HepG2 (cell line): ENCODE measurements at regions not wholly inside any gene's neighbourhood (a gene's known extent, or its start where the extent isn't known, plus 50 kb on each side); places are given as distances from the start of the nearest gene placed in this dataset.

ENCODE experiments used
- ATAC-seq: fragments of 200-7000 bp; cut with Tn5 transposase; 3 replicates; pipeline ENCODE4 v1.9.1; 2020; ENCODE audit warnings: mild to moderate bottlenecking, moderate library complexity
- BruUV-seq: library from RNA; stranded (reverse); fragments of 400-500 nt; replicated peaks from 2 replicates; lab custom pipeline; 2021; lab: Mats Ljungman, UMichigan
- CTCF ChIA-PET: fragments of 300-600 bp; formaldehyde crosslinking; extraction: SDS; loops from one replicate; lab custom pipeline; 2021; ENCODE audit warnings: low total read pairs, inconsistent platforms, low intra/inter-chr PET ratio; lab: Yijun Ruan, JAX
- POLR2A ChIA-PET: fragments of 350-600 bp; sonication (Branson Sonifier 250); formaldehyde crosslinking; loops from one replicate; lab custom pipeline; 2020; ENCODE audit warnings: antibody characterized with exemption, inconsistent platforms; lab: Yijun Ruan, JAX
- DNase-seq: peaks from one replicate; pipeline ENCODE4 v3.0.0-alpha.2; 2015; ENCODE audit warnings: low spot score
- FAIRE-seq: peaks from 3 replicates; lab custom pipeline; 2011; peaks lifted over from hg19 to GRCh38; lab: Jason Lieb, UNC
- H2AFZ ChIP-seq: one replicate; pipeline ENCODE4 v1.6.1; 2011; ENCODE audit warnings: low read length, inconsistent platforms
- H3K27ac ChIP-seq: fragments of 300-600 bp; 3 replicates; pipeline ENCODE4 v1.8.0; 2011; ENCODE audit warnings: mixed run types, mild to moderate bottlenecking, mixed read lengths, low read length, inconsistent platforms; ENCODE audit not compliant: insufficient read depth; ENCODE audit errors: extremely low read length
- H3K27me3 ChIP-seq, 2 experiments: fragments of 200-600 bp in 1 of 2; 2 replicates in 1 of 2; 3 replicates in 1 of 2; pipeline versions ENCODE4 v1.6.0 to v1.8.0; 2011; ENCODE audit warnings: low read length in 2 of 2, mild to moderate bottlenecking in 2 of 2, moderate library complexity in 2 of 2, inconsistent platforms in 1 of 2; ENCODE audit not compliant: insufficient read depth in 2 of 2, control insufficient read depth in 1 of 2
- H3K36me3 ChIP-seq, 2 experiments: fragments of 200-600 bp in 1 of 2; replicated peaks in 1 of 2; 2 replicates in 1 of 2; 3 replicates in 1 of 2; pipeline versions ENCODE4 v1.5.1 to v1.8.0; 2011; ENCODE audit warnings: low read length in 2 of 2, inconsistent platforms in 1 of 2; ENCODE audit not compliant: insufficient read depth in 2 of 2, control insufficient read depth in 1 of 2
- H3K4me1 ChIP-seq: 2 replicates; pipeline ENCODE4 v1.5.1; 2012; ENCODE audit warnings: low read length, inconsistent platforms; ENCODE audit not compliant: insufficient read depth
- H3K4me2 ChIP-seq: 2 replicates; pipeline ENCODE4 v1.6.0; 2011; ENCODE audit warnings: low read depth, low read length, inconsistent platforms
- H3K4me3 ChIP-seq, 3 experiments: fragments of 200-600 bp in 1 of 3; sonication (generic), shearing (Covaris generic) in 1 of 3; replicated peaks in 1 of 3; 2 replicates each; pipeline ENCODE4 v1.5.1; 2011 to 2016; ENCODE audit warnings: low read length in 3 of 3, inconsistent platforms in 2 of 3, low read depth in 2 of 3, mild to moderate bottlenecking in 2 of 3, control low read depth in 1 of 3, mixed read lengths in 1 of 3; ENCODE audit not compliant: insufficient read depth in 1 of 3
- H3K79me2 ChIP-seq: one replicate; pipeline ENCODE4 v1.6.1; 2011; ENCODE audit warnings: low read length, inconsistent platforms; ENCODE audit not compliant: insufficient read depth
- H3K9ac ChIP-seq: 2 replicates; pipeline ENCODE4 v1.6.0; 2011; ENCODE audit warnings: mild to moderate bottlenecking, low read depth, low read length, inconsistent platforms; ENCODE audit not compliant: insufficient read depth
- H3K9me3 ChIP-seq: 2 replicates; pipeline ENCODE4 v1.5.1; 2012; ENCODE audit warnings: mild to moderate bottlenecking, low read length
- H4K20me1 ChIP-seq: 2 replicates; pipeline ENCODE4 v1.6.0; 2011; ENCODE audit warnings: inconsistent platforms, mild to moderate bottlenecking, low read length, moderate library complexity; ENCODE audit not compliant: insufficient read depth
- ATM ChIP-seq: fragments of 450-650 bp; IDR thresholded peaks from 2 replicates; pipeline ENCODE4 v1.7.1; 2017; ENCODE audit warnings: mild to moderate bottlenecking, borderline replicate concordance
- DMAP1 ChIP-seq: IDR thresholded peaks from 2 replicates; pipeline ENCODE4 v1.6.1; 2016
- NRL ChIP-seq: sonication (generic); formaldehyde crosslinking; IDR thresholded peaks from 2 replicates; pipeline ENCODE4 v1.5.0; 2020; ENCODE audit warnings: missing genetic modification reagents, mild to moderate bottlenecking, moderate library complexity, borderline replicate concordance
- RXRB ChIP-seq: IDR thresholded peaks from 2 replicates; pipeline ENCODE4 v1.6.1; 2016; ENCODE audit warnings: borderline replicate concordance, missing genetic modification reagents, missing compliant biosample characterization
- U2AF2 ChIP-seq: fragments of 200-400 bp; formaldehyde crosslinking; IDR thresholded peaks from 2 replicates; pipeline ENCODE4 v1.6.1; 2017; ENCODE audit warnings: low read depth, mild to moderate bottlenecking, low read length
- ZNF160 ChIP-seq: sonication (generic); formaldehyde crosslinking; IDR thresholded peaks from 2 replicates; pipeline ENCODE4 v1.8.0; 2022; ENCODE audit warnings: mild to moderate bottlenecking, inconsistent platforms, missing genetic modification reagents
- ZNF205 ChIP-seq: IDR thresholded peaks from 2 replicates; pipeline ENCODE4 v1.6.1; 2018; ENCODE audit warnings: missing biosample characterization, missing genetic modification reagents
- WGBS: methylation state at CpG from one replicate; pipeline ENCODE4 v1.1.6; 2017; ENCODE audit warnings: low lambda C conversion rate; 5-methylcytosine and 5-hydroxymethylcytosine counted together
- in situ Hi-C: cut with HindIII; loops from 2 replicates; pipeline ENCODE4 v1.10.0; 2017; ENCODE audit warnings: low pct_unique_long_range_greater_than_20kb; ENCODE audit not compliant: extremely low pct_ligation_motif_present
- intact Hi-C: fragments of 100-400 bp; cut with micrococcal nuclease; formaldehyde crosslinking; loops from one replicate; pipeline ENCODE4 v1.10.0; 2022; ENCODE audit not compliant: unreplicated experiment
- TF ChIP-seq, protein P1 (sequence below): sonication (generic); formaldehyde crosslinking; IDR thresholded peaks from 2 replicates; pipeline ENCODE4 v1.4.0; 2020; ENCODE audit warnings: missing genetic modification reagents, low read depth, mild to moderate bottlenecking, borderline replicate concordance
- TF ChIP-seq, protein P2 (sequence below), 2 experiments: fragments of 450-650 bp in 1 of 2; sonication (generic) in 1 of 2; formaldehyde crosslinking; IDR thresholded peaks; 2 replicates each; pipeline versions ENCODE4 v1.5.0 to v1.8.0; 2020 to 2022; ENCODE audit warnings: mild to moderate bottlenecking in 1 of 2, missing genetic modification reagents in 1 of 2
- TF ChIP-seq, protein P3 (sequence below): sonication (generic); formaldehyde crosslinking; IDR thresholded peaks from 2 replicates; pipeline ENCODE4 v1.4.0; 2020; ENCODE audit warnings: mild to moderate bottlenecking, missing genetic modification reagents

DNA sequence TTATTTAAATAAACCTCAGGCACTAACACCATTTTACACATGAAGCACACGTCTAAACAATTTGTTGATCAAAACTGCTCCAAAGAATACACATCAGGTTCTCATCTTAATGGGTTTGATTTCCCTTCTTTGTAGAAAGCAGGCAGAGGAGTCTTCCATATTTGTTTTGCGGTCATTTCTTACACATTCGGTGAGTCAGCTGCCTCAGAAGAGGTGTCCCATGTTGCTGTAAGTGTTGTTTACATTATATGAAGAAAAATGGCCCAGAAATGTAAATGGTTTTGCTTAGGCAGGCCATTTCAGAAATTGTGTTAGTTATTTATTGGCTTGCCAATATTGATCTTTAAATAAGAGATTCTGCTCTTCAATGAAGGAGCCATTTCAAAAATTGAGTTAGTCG is 325.8 kb downstream of the TENT4A start:
- Histone ChIP-seq H2AFZ (no peak overlapping the region), H3K9me3 (no peaks in the 10 kb centered on the region), H3K4me1 (no peaks in the 10 kb centered on the region), H3K27me3 (no peaks in the 10 kb centered on the region; a peak in 2 of 5 replicates), H3K9ac (no peak overlapping the region), H3K36me3 (no peaks in the 10 kb centered on the region), H3K27ac (no peak overlapping the region), H3K4me3 (no peak overlapping the region), H3K4me2 (no peak overlapping the region), H4K20me1 (no peaks in the 10 kb centered on the region), H3K79me2 (no peaks in the 10 kb centered on the region)
- in situ Hi-C loops: no loop called here
- POLR2A ChIA-PET: no interaction called here
- ATAC-seq: no peak
- intact Hi-C loops: no loop called here
- 0% methylated on average over 4 of the region's 4 CpGs for WGBS
- BruUV-seq: no TSS peak
- no peak for TF ChIP-seq ZNF160 (CRISPR knock-in tag)
- TF ChIP-seq NRL (CRISPR knock-in tag): no peak
- no peak for TF ChIP-seq RXRB (CRISPR knock-in tag)
- TF ChIP-seq, protein P1, sequence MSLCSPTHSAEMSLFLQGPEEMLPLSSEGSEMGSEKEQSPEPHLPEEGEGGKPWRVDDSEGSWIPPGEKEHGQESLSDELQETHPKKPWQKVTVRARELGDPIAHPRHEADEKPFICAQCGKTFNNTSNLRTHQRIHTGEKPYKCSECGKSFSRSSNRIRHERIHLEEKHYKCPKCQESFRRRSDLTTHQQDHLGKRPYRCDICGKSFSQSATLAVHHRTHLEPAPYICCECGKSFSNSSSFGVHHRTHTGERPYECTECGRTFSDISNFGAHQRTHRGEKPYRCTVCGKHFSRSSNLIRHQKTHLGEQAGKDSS (CRISPR knock-in tag): no peak
- TF ChIP-seq, protein P2, sequence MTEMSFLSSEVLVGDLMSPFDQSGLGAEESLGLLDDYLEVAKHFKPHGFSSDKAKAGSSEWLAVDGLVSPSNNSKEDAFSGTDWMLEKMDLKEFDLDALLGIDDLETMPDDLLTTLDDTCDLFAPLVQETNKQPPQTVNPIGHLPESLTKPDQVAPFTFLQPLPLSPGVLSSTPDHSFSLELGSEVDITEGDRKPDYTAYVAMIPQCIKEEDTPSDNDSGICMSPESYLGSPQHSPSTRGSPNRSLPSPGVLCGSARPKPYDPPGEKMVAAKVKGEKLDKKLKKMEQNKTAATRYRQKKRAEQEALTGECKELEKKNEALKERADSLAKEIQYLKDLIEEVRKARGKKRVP (CRISPR knock-in tag; IDR thresholded peaks at IDR 0.05): no peak
- no peak for TF ChIP-seq U2AF2
- TF ChIP-seq ATM: no peak
- TF ChIP-seq DMAP1 (CRISPR knock-in tag): no peak
- no peak for TF ChIP-seq ZNF205 (CRISPR knock-in tag)
- TF ChIP-seq, protein P3, sequence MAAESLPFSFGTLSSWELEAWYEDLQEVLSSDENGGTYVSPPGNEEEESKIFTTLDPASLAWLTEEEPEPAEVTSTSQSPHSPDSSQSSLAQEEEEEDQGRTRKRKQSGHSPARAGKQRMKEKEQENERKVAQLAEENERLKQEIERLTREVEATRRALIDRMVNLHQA: no peak
- no peak for DNase-seq
- FAIRE-seq: no peak
- CTCF ChIA-PET: no interaction called here
